GM23338 (cell line): ENCODE measurements at regions not wholly inside any gene's neighbourhood (a gene's known extent, or its start where the extent isn't known, plus 50 kb on each side); places are given as distances from the start of the nearest gene placed in this dataset.

Experiments used
- CREB1 ChIP-seq: fragments of 250-450 bp; sonication (Bioruptor Pico); IDR thresholded peaks from 2 replicates; pipeline ENCODE4 v1.5.0; 2020; ENCODE audit warnings: low read depth, mild to moderate bottlenecking, moderate library complexity
- JUNB ChIP-seq: IDR thresholded peaks from one replicate; pipeline ENCODE4 v1.6.1; 2016; ENCODE audit warnings: antibody characterized with exemption; ENCODE audit not compliant: unreplicated experiment
- NANOG ChIP-seq: IDR thresholded peaks from 2 replicates; pipeline ENCODE4 v1.6.1; 2016; ENCODE audit warnings: antibody characterized with exemption, borderline replicate concordance
- POLR2AphosphoS5 ChIP-seq: IDR thresholded peaks from 2 replicates; pipeline ENCODE4 v1.6.1; 2016; ENCODE audit warnings: antibody characterized with exemption, low read depth
- REST ChIP-seq: IDR thresholded peaks from one replicate; pipeline ENCODE4 v1.6.1; 2018; ENCODE audit warnings: antibody characterized with exemption; ENCODE audit not compliant: unreplicated experiment
- ZNF331 ChIP-seq: fragments of 250-450 bp; sonication (Bioruptor Pico); IDR thresholded peaks from 2 replicates; pipeline ENCODE4 v1.5.0; 2020; ENCODE audit warnings: low read depth, mild to moderate bottlenecking, moderate library complexity
- ZNF462 ChIP-seq: fragments of 250-450 bp; sonication (Bioruptor Pico); IDR thresholded peaks from 2 replicates; pipeline ENCODE4 v1.5.0; 2020; ENCODE audit warnings: mild to moderate bottlenecking, moderate library complexity

DNA sequence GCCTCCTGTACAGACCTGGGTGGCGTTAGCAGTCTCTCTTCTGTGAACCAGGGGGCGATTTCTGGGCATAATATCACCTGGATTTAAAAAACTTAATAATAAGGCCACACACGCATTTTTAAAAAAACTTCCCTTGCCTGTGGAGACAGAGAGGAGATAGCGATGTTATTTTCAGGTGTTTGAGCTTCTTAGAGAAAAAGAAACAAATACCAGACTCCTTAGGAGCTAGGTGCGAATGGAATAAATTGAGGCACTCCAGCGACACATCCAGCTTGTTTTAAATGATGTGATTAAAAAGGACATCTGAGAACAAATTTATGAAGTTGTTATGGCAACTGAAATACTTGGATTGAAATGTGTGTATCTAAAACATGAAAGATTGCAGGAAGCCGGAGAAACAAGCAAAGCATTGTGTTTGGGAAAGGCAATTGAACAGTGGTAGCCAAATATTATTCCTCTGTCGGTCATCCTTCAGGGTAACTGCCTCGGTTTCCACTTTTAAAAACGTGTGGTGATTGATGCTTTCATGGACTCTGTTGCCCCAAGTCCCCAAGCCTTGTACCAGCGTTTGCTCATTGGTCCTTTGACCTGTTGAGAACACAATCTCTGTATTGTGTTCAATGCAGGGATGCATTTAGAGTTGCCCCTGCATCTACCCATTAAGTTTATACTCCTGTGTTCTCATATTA lies 158.7 kb downstream of the TM9SF2 start (continued):
- TF ChIP-seq ZNF462 (CRISPR knock-in tag): no peak
- no peak for TF ChIP-seq JUNB
- TF ChIP-seq NANOG: no peak
- TF ChIP-seq CREB1: no peak
- no peak for TF ChIP-seq POLR2AphosphoS5
- no peak for TF ChIP-seq ZNF331
- TF ChIP-seq REST: no peak
